Stimulated activated CD4-positive, alpha-beta T cell treated with anti-CD3 and anti-CD28 coated beads, TNF-alpha, amount 100 ng/mL, for 24 hours (primary cell): ENCODE measurements at regions not wholly inside any gene's neighbourhood (a gene's known extent, or its start where the extent isn't known, plus 50 kb on each side); places are given as distances from the start of the nearest gene placed in this dataset.
"Not testable (repeated sequence)": the region's sequence is repeated elsewhere in the genome, so short reads cannot be mapped to it uniquely, and the experiment has no call there.

Experiments
- DNase-seq, 3 experiments: peaks; one replicate each; pipeline ENCODE4 v3.0.0-alpha.2; 2020; ENCODE audit warnings: low read depth in 3 of 3

DNA sequence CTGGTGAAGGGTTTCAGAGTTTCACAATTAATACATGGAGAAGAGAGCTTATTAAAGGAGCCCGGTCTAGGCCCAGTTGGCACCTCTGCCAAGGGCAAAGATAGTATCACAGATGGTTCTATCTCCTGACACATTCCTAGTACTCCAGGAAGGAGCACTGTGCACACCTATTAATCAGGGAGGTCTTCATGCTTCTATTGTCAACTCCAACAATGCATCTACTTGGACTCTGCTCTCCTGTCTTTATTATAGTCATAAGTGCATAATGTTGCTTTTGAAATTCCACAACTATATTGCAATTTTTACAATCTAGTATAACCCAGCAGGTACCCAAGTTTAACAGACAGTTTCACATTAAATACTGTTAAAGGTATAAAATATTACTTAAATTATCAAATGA, 174.5 kb upstream of the TSC22D1 start:
- DNase-seq, result no peak

DNA sequence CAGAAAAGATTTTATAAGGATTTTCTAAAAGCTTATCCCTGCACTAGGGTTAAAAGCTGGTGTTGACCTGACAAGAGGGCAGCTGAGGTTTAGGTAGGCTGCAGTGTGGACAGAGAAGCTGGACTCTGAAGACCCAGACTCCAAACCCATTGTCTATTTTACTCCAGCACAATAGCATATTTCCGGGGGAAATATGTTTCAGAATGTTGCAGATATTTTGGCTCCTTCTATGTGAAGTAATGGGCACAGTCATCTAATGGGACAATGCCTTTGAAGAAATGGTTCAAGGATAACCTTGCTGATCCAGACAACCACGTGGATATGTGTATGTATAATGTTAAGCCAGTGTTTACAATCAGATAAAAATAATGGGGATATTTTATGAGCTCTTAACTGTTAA, 173.8 kb upstream of the TSC22D1 start:
- DNase-seq, result no peak

- no peak for DNase-seq
These were observed 172.3 kb upstream of the TSC22D1 start for GRCh38 chr13:44748439-44748838.

DNA sequence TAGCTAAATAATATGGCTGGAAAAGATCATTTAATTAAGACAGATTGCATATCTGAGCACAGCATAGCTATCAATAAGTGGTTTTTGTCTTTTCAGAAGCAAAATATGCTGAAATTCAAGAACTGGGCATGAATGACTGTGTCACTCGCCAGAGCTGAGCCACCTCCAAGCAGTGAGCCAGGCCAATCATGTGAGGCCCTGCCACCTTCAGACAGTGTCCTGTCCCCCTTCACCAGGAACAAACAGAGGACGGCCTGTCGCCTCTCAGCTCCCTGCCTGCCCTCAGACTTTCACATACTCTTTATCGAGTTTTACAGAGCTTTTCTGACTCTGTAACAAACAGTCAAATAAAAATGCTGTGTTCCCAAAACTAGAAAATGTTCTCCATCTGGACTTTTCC, 171.0 kb upstream of the TSC22D1 start:
- no peak for DNase-seq

DNA sequence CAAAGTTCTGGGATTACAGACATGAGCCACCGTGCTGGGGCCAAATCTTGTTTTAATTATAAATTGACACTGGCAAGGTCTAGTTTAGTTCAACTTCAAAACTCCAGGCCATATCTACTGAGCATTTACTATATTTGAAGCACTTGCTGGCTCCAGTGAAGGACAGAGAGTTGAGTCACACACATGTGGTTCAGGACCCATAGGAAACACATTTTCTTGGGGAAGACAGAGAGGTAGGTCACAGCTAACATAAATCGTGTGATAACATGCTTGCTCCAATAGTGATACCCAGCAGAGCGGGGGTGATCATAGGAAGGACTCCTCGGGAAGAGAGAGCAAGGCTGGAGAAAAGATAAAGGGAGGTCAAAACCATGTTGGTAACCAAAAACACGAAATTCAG, 170.6 kb upstream of the TSC22D1 start:
- no peak for DNase-seq

- no peak for DNase-seq
These were observed 168.9 kb upstream of the TSC22D1 start for GRCh38 chr13:44744880-44745633.

GRCh38 chr13:44739539-44739938, 163.4 kb upstream of the TSC22D1 start:
- DNase-seq, result no peak

DNA sequence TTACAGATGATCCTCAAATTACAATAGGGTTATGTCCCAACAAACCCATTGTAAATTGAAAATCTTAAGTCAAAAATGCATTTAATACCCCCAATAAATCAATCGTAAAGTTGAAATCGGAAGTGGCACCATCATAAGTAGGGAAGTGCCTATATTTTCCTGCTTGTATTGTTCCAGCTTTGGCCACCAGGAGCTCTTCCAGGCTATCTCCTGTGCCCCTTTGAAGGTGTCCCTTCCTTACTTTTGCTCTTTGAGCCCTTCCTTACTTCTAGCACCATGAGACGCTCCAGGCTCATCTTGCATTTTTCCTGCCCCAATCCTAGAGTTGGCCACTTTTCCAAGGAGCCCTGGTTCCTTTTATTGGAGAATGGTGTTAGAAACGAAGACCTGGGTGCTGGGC, 163.0 kb upstream of the TSC22D1 start:
- DNase-seq, result no peak

- no peak for DNase-seq
These were observed 162.3 kb upstream of the TSC22D1 start for GRCh38 chr13:44738463-44738862.

DNA sequence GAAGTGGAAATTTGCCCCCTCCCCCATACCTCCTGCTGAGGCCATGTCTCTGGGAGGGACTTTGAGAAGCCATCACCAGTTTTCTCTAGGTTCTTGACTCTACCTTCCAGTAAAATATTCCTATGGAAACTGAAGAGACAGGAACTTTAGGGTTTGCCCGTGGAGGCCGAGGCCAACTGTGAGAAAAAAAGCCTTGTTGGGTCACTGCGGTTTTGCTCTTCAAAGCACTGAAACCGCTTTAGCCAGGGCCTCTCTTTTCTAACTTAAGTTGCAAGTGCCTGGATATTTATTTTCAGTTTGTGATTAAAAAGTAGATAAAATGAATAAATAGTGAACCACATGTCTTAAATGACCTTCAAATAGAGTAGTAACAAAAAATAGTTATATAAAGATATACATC, 159.7 kb upstream of the TSC22D1 start:
- no peak for DNase-seq

GRCh38 chr13:44734201-44734707, 158.1 kb upstream of the TSC22D1 start:
- no peak for DNase-seq

- DNase-seq, result no peak
These were observed 156.5 kb upstream of the TSC22D1 start for GRCh38 chr13:44732503-44733098.

- DNase-seq, result no peak
These were observed 154.7 kb upstream of the TSC22D1 start for GRCh38 chr13:44730851-44731250.

- DNase-seq, result no peak
These were observed 154.0 kb upstream of the TSC22D1 start for GRCh38 chr13:44730099-44730498.

DNA sequence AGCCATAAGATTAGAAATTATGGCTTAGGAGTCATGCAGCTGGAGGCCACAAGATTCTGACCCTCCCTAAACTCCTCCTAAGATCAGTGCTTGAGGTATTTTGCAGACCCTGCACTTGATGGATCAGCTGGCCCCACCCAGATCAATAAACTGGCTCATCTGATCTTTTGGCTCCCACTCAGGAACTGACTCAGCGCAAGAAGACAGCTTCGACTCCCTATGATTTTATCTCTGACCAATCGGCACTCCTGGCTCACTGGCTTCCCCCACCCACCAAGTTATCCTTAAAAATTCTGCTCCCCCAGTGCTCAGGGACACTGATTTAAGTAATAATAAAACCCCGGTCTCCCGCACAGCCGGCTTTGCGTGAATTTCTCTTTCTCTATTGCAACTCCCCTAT, 151.5 kb upstream of the TSC22D1 start:
- DNase-seq, result not testable (repeated sequence)

GRCh38 chr13:44726778-44727177, 150.6 kb upstream of the TSC22D1 start:
- no peak for DNase-seq

DNA sequence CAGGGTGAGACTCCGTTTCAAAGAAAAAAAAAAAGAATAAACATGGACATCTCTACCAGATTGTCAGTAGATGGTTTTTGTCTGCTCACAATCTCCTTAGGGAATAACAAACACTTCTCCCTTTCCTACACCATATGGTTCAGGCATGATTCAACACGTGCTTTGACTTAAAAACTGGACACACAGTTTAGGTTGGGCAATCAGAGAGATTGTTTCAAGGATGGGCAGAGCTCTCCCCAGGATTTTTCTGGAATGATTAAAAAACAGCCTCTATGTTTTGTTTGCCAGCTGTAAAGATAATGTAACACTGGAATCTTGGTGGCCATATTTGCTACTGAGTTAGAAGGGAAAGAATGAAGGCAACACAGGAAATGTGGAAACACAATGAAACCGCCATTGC, 150.1 kb upstream of the TSC22D1 start:
- DNase-seq, result no peak

DNA sequence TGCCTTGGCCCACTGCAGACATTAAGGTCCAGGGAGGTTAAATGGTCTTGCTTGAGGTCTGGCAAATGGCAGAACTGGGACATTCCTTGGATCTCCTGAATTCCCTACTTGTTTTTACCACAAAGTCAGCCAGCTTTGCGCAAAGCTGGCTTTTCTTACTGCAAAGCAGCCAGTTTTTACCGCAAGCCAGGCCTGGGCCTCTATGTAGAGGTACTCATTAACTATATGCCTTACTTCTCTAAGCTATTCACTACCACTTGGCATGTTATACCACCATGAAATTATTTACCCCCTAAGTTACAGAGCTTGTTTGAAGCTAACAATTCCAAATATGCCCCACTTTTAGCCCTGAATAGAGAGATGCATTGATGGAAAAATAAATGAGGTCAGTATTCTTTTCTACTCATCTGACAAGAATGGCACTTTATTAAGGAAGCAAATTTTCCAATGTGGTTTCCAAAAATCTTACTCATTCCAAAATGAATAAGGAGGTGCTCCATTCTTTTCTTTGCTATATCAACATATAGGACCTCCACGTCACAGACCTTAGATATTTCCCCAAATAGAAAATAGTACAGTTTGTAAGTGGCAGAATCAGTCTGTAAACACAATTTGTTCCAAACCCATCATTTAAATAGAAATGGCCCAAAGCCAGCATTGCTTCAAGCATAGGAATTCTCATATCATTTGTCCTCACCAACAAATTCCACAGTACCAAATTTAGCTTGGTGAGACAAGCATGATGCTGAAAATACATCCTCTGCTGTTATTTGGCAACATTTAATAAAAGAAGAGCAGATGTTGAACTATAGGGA, 143.9 kb upstream of the TSC22D1 start:
- no peak for DNase-seq

GRCh38 chr13:44718467-44718866, 142.3 kb upstream of the TSC22D1 start:
- no peak for DNase-seq

DNA sequence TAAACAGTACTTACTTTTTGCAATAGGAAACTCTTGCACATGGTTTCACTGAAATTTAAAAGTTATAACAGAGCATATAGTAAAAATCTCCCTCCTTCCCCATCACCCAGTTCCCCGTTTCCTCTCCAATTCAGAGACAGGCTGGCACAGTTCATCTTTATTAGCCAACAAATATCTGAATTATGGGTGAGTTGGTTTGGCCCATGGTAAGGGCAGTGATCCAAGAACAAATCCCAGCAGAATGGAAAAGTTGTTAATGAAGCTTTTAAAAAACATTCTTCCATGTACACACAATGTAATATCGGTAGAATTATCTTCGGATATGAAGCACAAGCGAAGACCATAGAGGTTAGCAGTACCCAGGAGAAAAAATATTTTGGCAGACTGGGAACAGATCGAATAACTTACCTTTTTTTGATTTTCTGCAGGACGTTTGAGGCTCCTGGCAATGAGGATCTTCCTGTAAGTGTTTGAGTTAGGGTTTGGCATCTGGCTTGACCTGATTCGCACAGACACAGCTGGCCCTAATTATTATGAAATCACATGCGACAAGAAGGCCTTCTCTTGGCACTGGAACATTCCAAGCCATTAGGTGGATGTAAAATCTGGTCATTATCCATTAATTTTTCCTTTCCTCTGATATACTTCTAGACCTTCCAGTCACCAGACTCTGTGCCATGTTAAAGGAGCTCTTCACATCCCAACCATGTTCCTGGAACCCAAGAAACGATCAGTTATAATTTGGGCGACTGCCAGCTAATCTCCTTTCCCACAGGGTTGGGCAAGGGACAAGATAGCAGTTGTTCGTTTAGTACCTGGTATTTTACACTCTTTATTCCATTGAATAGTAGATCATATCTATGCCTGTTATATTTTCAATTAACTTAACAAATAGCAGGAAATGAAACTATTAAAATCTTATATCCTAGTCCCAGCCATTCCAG, 139.4 kb upstream of the TSC22D1 start:
- DNase-seq, result no peak

GRCh38 chr13:44713788-44714469, 137.8 kb upstream of the TSC22D1 start:
- no peak for DNase-seq
